Eye (tissue), 1 donor: ENCODE measurements at regions not wholly inside any gene's neighbourhood (a gene's known extent, or its start where the extent isn't known, plus 50 kb on each side); places are given as distances from the start of the nearest gene placed in this dataset.
"Not testable (repeated sequence)": the region's sequence is repeated elsewhere in the genome, so short reads cannot be mapped to it uniquely, and the experiment has no call there.

Experiments used
- DNase-seq: peaks from one replicate; pipeline ENCODE4 v3.0.0-alpha.2; 2015

DNA sequence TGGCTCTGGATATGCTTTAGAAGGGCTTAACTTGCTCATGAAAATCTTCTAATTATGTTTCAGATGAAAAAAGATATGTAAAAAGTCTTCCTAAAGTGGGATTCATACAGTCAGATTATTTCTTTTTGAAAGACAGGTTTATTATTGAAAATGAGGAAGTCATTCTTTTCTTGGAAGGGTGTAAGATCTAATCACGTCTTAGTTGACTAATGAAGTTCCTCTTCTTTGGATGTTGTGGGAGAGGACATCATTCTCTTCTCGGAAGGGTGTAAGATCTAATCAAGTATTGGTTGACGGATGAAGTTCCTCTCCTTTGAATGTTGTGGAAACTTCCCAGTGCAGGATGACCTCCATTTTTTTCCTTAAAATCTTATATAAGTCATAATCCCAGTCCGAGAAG, 74.9 kb downstream of the ALG10 start:
- no peak for DNase-seq

DNA sequence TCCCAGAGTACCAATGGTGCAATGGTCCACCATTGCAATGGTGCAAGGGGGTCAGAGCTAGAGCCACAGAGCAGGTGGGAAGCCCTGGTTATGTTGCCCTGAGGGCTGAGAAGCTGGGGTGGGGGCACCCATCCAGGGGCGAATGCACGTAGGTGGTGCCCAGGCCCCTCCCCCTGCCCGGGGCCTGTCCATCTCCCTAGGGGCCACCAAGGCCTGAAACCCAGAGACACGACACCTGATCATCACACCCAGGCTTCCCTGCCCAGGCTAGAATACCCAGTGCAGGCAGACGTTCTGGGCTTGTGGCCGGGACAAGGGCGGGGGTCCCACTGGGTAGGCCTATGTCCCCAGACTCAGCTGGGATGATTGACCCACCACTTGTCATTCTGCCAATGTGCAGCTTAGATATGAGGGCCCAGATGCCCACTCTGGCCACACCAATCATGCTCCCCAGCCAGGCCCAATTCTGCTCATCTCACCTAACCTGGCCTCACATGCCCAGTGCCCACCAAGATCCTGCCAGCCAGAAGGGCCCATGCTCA, 83.2 kb downstream of the ALG10 start:
- DNase-seq: no peak

DNA sequence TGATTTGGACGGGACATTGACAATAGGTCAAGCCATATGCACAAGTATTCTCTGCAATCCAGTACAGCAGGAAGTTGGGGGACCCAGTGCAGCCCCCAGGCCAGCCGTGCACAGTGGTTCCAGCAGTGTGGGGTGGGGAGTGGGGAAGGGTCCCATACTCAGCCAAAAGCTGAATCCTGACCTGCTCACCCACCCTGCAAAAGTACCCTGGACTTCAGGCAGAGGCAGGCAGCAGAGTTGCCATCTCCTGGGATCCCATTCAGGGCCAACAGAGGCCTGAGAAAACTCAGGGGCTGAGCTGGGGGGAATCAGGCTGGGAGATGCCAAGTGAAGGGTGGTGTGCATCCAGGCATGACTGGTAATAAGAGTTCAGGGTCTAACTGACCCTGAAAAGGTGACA, 83.9 kb downstream of the ALG10 start:
- no peak for DNase-seq

DNA sequence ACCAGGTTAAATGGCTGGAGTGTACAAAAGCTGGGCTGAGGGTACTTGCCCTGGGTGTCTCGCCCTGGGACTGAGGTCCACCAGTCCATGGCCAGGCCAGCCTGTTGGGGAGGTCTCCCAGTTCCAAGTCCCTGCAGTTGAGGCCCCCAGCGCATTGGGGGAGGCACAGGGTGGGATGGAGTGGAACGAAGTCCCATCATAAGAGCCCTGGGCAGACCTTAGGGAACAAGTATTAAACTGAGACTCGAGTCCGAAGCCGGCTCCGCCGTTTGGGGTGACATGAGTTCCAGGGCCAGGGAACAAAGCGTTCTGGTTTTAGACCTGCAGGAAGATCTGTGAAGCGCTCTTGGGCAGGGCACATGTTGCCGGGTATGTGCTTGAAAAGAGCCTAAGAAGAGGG, 84.7 kb downstream of the ALG10 start:
- DNase-seq: no peak

DNA sequence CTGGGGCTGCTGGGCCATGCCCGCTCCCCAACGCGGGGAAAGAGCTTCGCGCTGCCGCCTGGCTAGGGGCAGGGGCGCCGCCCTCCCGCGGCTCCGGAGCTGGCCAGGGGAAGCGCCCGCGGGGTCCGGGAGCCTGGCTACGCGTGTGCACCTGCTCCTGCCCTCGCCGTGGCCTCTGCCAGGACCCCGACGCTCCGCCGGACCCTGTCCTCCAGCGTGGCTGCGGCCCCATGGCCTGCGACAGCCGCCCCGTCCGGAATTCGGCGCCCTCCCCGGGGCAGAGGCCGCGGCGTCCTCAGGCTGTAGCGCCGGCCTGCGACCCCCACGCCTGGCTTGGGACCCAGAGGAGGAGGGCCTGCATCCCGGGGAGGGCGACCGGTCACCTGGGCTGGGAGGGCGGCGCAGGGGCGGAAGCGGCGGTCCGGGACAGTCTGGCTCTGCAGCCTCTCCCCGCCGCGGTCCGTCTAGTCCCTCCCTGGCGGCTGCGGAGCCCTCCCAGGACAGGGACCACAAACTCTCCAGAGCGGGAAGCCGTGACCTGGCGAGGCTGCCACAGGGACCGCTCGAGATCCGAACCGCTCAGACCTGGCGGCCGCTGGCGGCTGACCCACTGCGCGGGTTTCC, 85.6 kb downstream of the ALG10 start:
- DNase-seq: no peak

DNA sequence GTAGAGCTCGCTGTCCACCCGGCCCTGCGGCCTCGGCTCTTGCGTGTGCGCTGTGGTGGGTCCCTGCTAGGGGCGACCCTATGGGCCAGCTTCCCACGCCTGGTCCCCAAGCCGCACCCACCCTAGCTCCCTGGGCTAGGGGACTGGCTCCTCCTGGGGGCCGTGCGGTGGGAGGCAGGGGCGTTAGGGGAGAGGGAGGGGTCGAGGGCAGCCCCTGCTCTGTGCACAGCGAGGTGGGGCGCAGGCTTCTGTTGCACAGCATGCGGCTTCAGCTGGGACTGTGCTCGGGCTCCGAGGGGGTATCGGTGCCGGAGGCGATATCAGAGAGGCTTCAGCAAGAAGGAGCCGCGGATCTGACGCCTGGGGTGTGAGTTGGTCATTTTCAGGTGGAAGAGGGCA, 86.1 kb downstream of the ALG10 start:
- no peak for DNase-seq

DNA sequence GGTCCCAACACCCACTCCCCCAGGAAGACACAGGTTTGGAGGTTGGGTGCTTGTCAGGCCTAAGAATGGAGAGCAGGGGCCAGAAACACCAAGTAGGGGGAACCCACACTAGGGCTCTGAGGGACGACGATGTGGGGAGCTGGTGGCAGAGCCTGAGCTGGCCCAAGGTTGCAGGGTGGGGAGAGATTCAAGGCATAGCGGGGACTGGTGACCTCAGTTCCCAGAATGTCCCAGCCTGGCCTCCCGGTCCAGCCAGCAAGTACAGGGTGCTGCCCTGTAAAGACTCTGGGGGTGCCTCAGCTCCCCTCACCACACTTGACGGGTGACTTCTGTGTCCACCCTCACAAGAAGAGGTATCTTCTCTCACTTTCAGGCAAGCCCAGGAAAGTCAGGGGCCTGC, 86.7 kb downstream of the ALG10 start:
- DNase-seq: no peak

DNA sequence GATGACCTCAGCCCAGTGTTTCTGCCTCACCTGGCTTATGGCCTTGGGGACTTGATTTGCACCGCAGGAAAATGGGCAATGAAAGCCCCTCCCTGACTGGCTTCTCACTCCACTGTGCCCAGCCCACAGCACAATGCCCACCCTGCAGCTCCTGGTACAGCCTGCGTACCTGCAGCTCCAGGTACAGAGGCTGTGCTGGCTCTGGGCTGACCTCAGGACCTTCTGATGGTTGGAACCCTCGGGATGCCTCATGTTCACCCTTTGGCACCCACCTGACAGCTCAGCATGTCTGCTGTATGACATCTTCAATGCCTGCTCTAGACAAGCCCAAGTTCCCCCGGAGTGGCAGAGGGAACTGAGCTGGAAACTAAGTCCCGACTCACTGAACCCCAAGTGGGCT, 87.1 kb downstream of the ALG10 start:
- DNase-seq: no peak

DNA sequence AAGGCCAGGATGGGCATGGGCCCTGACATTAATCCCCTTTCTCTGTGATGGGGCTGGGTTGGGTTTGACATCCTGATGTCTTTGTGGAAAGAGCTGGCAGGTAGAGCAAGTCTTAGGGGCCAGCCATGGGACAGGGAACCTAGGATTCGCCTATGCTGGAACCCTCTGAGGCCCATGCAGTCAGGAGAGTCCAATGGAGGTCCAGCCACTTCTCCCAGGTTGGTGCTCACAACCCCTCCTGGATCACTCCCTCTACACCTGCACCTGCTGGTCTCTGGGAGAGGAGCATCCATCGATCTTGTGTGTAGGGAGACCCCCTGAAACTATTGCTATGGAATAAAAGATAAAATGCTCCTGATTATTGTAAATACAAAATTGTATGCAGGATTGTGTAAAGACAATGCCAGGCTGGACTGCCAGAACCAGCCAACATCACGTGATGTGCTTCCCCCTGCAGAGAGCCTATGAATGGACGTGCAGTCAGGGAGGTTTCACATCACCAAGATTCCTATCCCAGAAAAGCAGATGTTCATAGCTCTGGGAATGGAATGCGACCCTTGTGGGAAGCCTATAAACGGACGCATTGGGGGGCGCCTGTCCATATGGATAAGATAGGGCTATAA, 87.7 kb downstream of the ALG10 start:
- not testable (repeated sequence) for DNase-seq

DNA sequence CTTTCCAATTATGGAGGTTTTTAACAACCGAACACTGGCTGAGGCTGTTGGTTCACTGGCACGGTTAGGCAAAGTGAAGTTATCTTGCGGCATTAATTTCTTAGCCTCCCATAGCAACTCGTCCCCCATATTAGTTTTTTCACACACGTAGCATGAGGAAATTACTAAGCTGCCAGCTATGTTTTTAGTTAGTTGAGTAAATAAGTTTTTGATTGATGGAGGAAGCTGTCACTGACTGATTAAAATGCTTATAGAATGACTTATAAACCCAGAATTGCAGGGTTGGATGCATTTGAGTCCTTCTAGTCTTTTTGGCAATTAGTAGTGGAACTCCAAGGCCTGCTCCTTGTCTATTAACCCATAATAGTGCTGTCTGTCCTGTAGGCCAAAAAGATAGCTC, 97.1 kb downstream of the ALG10 start:
- DNase-seq: no peak

DNA sequence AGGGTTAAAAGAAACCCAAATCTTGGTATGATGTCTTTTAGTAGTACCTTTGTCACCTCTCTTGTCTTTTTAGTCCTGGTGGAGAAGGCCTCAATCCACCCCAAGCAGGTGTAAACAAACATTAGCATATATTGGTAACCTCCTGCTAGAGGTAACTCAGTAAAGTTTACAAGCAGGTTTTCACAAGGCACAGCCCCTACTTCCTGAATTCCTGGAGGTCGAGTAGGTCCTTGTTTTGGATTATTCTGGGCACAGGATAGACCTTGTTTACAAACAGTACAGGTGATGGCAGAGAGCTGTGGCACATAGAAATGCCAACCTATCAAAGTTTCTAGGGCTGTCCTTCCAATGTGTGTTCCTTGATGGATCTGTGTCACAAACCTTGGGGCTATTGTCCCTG, 99.1 kb downstream of the ALG10 start:
- DNase-seq: no peak

DNA sequence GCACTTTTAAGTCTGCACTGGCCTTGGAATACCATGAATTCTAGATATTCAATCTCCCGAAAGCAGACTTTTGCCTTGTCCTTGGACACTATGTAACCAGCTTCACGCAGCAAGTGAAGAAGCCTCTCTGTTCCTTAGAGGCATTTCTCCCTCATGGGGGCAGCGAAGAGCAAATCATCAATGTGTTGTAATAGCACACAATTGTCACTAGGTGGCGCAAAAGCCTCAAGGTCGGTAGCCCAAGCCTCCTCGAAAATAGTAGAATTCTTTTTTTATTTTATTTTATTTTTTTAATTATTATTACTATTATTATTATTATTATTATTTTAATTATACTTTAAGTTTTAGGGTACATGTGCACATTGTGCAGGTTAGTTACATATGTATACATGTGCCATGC, 100.8 kb downstream of the ALG10 start:
- DNase-seq: not testable (repeated sequence)

DNA sequence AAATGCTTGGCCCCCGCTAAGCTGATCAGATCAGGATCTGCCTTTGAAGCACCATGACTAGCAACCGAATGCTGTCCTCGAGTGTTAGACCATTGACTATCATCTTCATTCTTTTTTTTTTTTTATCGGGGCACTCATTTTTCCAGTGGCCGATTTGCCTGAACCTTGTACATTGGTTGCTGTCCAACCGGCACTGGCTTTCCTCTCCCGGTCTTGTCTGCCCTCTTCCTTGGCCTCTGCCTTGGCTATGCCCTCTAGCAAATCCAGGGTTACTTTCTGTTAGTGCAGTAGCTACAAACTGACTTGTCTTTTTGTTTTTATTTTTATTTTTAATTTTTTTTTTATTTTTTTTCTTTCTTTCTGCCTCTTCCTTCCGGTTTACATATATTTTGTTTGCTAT, 102.3 kb downstream of the ALG10 start:
- no peak for DNase-seq

DNA sequence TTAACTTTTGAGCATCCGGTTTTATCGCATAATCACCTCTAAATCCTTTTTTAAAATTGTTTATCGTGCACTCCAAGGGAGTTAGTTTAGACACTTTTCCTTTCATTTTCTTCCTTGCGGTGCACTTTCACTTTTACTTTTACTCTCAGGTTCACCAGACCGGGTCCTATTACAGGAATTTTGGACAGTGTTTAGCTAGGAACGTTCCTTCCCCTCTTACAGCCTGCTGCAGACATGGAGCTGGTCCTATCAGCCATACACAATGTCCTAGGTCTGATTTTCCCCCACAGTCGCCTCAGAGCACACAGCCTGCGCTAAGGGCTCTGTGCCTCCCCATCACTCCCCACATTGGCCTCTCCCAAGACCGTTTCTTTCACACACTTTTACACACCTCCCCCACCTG, 103.9 kb downstream of the ALG10 start:
- no peak for DNase-seq

DNA sequence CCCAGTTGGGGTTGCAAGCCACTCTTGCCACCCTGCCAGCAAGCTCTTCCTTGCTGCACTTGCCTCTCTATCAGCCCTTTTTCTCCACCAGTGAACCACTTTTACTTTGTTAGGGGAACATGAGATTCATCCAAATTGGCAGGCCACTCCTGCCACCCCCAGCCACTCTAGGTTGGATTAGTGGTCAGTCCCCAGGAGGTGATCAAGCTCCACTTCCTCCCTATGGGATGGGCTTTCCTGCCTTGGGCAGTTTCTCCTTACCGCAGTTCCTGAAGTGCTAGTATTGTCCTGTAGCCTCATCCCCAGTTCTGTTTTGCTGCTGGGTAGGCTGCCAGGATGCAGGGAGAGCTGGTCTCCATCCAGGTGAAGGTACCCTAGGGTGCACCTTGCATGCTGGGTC, 104.5 kb downstream of the ALG10 start:
- no peak for DNase-seq

DNA sequence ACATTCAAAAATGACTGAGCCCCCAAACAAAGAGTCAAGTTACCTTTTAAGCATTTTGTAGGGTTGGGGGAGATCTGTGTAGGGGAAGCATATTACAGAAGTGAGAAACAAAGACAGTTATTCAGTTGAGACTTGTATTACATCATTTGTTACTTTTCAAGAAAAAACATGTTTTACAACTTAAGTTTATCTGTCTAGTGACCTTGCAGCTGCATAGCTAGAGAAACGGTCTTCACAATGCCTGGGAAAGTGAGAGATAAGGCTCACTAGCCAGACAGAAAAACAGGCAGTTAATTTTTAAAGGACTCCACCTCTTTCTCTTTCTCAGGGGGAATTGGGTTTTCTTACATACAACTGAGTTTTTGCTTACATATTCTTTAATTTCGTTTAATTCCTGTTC, 105.1 kb downstream of the ALG10 start:
- DNase-seq: not testable (repeated sequence)

DNA sequence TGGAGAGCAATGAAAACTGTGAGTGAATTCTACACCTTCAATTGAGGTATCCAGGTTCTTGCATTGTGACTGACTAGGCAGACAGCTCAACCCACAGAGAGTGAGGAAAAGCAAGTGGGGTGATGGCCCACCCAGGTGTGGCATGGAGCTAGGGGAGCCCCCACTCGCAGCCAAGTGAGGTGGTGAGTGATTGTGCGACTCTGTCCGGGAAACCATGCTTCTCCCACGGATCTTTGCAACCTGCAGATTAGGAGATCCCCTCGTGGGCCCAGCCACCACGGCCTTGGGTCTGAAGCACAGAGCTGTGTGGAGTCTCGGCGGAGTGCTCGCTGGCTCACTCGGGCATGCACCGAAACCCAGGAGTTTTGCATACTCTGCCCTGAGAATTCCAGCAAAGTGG, 120.1 kb downstream of the ALG10 start:
- no peak for DNase-seq

DNA sequence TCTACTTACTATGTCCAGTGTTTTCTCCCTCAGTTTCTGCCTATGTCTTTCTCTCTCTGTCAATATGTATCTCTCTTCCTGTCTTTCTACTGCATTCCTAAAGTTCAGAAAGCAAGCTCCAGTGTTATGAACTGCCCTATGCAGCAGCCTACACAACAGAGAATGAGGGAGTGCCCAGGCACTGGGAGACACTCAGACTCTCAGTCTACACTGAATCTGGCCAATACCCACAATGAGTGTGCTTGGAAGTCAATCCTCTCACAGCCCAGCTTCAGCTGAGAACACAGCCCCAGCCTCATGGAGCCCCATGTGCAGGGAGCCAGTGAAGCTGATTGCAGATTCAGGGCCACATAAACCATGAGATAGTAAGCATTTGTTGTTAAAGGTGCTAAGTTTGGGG, 128.7 kb downstream of the ALG10 start:
- DNase-seq: no peak

DNA sequence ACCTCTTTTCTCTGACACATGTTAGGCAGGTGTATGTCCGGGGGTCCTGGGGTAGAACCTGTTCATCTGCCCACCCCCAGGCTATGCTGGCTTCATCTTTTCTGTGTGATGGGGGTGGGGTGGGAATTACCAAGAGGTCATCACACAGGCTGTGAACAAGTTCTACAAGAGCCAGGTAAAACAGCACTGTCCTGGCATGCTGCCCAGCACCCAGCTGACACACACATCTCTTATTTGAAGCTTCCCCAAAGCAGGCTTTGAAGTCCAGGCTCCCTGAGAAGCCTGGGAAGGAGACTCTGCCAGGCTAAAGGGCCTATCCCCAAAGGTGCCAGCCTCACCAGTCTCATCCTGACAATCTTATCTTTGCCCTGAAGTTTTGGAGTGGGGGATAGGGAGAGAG, 141.1 kb downstream of the ALG10 start:
- no peak for DNase-seq

DNA sequence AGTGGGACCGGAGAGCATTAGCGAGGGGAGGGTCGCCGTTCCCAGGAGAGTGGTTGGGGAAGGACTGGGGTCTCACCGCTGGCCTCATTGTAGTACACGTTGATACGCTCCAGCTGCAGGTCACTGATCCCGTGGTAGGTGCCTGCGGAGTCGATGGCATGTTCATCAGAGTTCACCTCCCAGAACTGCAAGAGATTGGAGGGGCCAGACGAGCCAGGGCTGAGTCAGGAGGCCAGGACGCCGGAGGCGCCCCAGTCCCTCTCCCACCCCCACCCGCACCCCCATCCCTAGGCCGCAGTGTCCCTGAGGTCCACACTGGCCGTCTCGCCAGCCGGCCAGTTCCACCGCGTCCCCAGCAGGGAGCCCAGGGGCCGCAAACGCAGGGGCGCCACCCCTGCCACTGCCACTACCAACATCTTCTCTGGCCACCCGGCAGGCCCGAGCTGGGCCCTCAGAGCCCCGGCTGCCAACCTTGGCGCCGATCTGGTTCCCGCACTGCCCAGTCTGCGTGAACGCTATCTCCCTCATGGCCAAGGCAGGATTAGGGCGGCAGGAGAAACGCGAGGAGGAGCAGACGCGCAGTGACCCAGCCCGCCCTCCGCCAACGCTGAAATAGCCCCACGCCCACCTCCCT, 144.2 kb downstream of the ALG10 start:
- no peak for DNase-seq

DNA sequence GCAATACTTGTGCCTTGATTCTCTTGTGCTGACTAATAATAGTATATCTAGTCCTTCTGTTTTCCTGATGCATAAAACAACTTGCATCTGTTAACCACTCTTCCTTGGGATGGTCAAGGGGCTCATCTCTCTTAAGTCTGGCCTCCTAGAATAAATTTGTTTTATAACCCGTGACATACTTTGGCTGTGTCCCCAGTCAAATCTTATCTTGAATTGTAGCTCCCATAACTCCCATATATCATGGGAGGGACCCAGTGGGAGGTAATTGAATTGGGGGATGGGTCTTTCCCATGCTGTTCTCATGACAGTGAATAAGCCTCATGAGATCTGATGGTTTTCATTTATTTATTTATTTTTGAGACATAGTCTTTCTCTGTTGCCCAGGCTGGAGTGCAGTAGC, 146.2 kb downstream of the ALG10 start:
- DNase-seq: not testable (repeated sequence)

DNA sequence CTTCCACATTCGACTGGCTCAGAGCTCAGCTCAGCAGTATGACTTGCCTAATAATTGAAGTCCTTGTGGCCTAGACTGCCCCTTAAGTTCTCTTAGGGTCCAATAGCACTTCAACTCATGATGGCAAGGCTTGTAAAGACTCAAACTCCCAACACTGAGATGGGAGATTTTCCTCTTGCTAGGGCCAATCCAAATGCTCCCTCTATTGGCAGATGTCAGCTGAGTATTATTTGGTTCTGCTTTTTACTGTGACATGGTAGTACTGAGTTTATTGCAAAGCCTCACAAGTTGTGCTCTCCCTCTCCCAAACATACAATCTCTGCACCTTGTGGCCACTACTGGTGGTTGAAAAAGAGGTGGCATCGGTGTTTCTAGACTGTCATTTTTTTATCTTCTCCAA, 164.2 kb downstream of the ALG10 start:
- no peak for DNase-seq

DNA sequence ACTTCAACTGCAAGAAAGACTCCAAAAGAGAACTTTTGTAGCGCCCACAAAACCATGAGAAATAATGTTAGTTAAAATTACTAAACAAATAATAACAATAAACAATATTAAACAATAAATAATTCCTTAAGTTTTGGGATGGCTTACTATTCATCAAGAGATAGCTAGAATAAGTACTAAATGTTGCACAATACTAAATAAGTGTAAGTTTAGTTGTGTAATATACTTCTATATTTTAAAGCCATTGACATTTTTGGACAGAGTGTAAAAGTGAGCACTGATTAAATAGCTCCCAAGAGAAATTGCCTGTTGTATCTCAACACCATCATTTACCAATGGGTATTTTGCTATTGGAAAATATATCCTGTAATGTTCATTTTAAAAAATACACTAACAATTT, 166.7 kb downstream of the ALG10 start:
- no peak for DNase-seq

DNA sequence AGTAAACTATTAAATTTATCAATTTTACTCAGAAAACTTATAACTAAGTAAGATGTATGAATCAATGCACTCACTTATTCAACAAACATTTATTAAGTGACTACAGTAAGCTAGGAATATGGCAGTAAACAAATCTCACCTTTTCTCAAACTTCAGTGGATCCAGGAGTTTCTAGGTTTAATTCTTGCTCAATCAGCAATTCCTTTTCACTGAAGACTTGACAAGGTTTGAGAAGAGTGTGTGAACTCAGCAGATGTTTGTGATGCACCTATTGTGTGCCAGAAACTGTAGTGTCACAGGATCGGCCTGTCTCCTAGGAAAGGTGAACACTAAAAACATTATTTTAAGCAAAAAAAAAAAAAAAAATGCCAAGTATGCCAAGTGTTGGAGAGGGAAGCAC, 167.8 kb downstream of the ALG10 start:
- DNase-seq: no peak

DNA sequence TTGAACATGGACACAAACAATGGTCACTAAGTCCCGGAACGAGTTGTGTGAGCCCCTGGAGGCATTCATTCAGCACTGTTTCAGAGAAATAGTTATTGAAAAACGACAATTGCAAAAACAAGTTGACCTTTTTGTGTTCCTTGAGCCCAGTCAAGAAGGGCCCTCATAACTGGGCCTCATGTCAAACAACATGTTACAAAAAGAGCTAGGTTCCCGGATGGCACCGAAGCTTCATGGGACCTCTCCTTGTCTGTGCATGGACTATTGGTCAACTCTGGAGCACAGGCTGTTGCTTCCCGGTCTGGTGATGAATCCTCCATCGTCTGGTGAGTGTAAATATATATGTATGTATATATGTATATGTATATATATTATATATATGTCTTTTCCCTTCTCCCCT, 176.6 kb downstream of the ALG10 start:
- no peak for DNase-seq
